Ovary (tissue), 7 donors: ENCODE measurements at regions not wholly inside any gene's neighbourhood (a gene's known extent, or its start where the extent isn't known, plus 50 kb on each side); places are given as distances from the start of the nearest gene placed in this dataset.

Experiments used
- DNase-seq, 5 donors: peaks; one replicate each; pipeline ENCODE4 v3.0.0-alpha.2; 2019 to 2020
- H3K27ac ChIP-seq, 2 donors: fragments of 200-600 bp; one replicate each; pipeline versions ENCODE4 v1.5.1 to v1.8.0; 2019 to 2022
- H3K27me3 ChIP-seq: fragments of 200-600 bp; one replicate; pipeline ENCODE4 v1.8.0; 2022
- H3K36me3 ChIP-seq: fragments of 200-600 bp; sonication (generic); one replicate; pipeline ENCODE4 v1.5.1; 2019
- H3K4me1 ChIP-seq: one replicate; pipeline ENCODE4 v1.8.1; 2013; ENCODE audit warnings: mild to moderate bottlenecking, moderate library complexity; ENCODE audit not compliant: insufficient read depth
- H3K4me3 ChIP-seq: fragments of 200-600 bp; sonication (generic); one replicate; pipeline ENCODE4 v1.5.1; 2017
- H3K9me3 ChIP-seq, 2 donors: fragments of 200-600 bp in 1 of 2; sonication (generic) in 1 of 2; one replicate each; pipeline versions ENCODE4 v1.5.1 to v1.8.1; 2013 to 2019; ENCODE audit warnings: mild to moderate bottlenecking in 1 of 2, moderate library complexity in 1 of 2
- EP300 ChIP-seq: sonication (generic); formaldehyde crosslinking; IDR thresholded peaks from one replicate; pipeline ENCODE4 v1.6.1; 2017; ENCODE audit warnings: antibody characterized with exemption
- POLR2A ChIP-seq: fragments of 450-650 bp; IDR thresholded peaks from one replicate; pipeline ENCODE4 v1.6.1; 2017; ENCODE audit warnings: antibody characterized with exemption, mild to moderate bottlenecking, moderate library complexity
- WGBS, 3 donors: extraction: QIAGEN DNeasy Blood & Tissue Kit in 1 of 3; methylation state at CpG; one replicate each; pipeline versions ENCODE4 v1.1.5 to v1.1.7; 2013 to 2017; 5-methylcytosine and 5-hydroxymethylcytosine counted together
- intact Hi-C, 4 donors: fragments of 100-400 bp; cut with DNase I; formaldehyde crosslinking; loops; one replicate each; pipeline versions ENCODE4 v1.11.0 to v1.15.1; 2022 to 2023
- TF ChIP-seq, protein P1 (sequence below), 3 donors: fragments of 450-650 bp in 2 of 3; fragments of 200-600 bp in 1 of 3; IDR thresholded peaks; one replicate each; pipeline versions ENCODE4 v1.5.1 to v1.8.0; 2016 to 2022; ENCODE audit warnings: antibody characterized with exemption in 3 of 3, mild to moderate bottlenecking in 1 of 3
- donor health status: DM: no; HTN: no; CAD: no; lungs with moderate emphysema.
- donor health status: DM: no; HTN: no; CAD: no.
- donor health status: Bipolar disorder and iron deficiency.
- donor health status: DM: no; HTN: no; CAD: no.
- donor health status: DM: yes; HTN: yes; CAD: no.

DNA sequence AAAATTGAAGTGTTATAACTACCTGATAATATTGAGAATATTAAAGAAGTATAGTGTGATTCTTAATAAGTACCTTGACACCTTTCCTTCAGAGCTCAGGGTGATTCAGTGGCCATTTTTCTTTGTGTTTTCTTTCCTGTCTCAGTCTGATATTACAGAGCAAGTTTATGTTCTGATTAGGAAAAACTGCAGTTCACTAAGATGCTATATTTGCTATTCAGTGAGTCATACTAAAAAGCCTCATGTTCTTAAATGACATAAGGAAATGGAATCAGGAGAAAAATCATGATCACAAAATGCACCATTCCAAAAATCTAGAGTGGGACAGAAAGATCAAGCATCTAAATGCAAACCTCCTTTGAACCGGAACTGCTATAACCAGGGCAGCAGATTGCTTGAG is 390.6 kb upstream of the ATP2B1 start:
- no peak overlapping the region for H3K27ac ChIP-seq
- no peak overlapping the region for H3K4me3 ChIP-seq
- intact Hi-C loops: no loop called here
- TF ChIP-seq, protein P1, sequence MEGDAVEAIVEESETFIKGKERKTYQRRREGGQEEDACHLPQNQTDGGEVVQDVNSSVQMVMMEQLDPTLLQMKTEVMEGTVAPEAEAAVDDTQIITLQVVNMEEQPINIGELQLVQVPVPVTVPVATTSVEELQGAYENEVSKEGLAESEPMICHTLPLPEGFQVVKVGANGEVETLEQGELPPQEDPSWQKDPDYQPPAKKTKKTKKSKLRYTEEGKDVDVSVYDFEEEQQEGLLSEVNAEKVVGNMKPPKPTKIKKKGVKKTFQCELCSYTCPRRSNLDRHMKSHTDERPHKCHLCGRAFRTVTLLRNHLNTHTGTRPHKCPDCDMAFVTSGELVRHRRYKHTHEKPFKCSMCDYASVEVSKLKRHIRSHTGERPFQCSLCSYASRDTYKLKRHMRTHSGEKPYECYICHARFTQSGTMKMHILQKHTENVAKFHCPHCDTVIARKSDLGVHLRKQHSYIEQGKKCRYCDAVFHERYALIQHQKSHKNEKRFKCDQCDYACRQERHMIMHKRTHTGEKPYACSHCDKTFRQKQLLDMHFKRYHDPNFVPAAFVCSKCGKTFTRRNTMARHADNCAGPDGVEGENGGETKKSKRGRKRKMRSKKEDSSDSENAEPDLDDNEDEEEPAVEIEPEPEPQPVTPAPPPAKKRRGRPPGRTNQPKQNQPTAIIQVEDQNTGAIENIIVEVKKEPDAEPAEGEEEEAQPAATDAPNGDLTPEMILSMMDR (IDR thresholded peaks at IDR 0.05): no peak
- no peak for TF ChIP-seq EP300
- TF ChIP-seq POLR2A: no peak
- WGBS, 3 donors: 86 to 100% (median 91%) methylated on average over 1 of the region's 1 CpG
- no peak for DNase-seq
- no peaks in the 10 kb centered on the region for H3K4me1 ChIP-seq
- H3K36me3 ChIP-seq: no peaks in the 10 kb centered on the region
- no peaks in the 10 kb centered on the region for H3K9me3 ChIP-seq
- H3K27me3 ChIP-seq: no peaks in the 10 kb centered on the region

DNA sequence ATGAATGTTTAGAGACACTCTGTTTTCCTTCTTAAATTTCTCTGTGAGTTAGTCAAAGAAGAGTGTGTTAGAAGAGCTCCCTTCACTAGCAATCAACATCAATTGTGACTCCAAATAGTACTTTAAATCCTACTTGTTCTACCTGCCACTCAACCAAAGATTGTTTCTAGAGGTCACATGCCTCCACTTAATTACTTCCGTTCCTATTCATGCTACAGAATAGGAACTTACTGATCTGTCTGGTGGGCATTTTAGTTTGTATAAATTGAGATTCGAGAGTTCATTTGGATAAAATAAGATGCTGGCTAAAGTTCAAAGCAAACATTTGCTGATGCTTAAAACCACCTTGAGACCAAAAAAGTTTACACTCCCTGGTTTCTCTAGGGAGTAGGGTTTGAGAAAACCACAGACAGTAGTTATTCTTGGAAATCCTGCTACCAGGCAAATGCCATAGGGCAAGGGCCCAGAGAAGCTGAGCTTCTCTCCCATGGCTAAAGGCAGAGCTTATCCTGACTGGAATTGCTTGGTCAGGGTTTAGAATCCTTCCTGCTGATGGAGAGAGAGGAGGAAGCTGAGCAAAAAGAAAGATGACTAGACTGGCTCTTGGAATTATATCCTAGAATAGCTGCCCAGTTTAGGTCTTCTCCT is 389.6 kb upstream of the ATP2B1 start:
- intact Hi-C loops: no loop called here
- no peak for DNase-seq

DNA sequence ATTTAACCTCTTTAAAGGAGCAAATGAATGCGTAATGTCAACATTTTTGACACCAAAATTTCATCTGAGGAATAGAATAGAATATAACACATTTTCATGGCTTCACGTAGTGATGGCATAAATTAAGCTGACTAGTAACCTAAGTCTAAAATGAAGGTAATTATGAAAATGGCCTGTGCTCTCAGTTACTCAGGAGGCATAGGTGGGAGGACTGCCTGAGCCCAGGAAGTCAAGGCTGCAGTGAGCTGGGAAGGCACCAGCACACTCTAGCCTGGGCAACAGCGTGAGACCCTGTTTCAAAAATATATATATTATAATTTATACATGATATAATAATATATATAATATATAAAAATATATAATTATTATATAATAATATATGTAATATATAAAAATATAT is 383.2 kb upstream of the ATP2B1 start:
- no peak for DNase-seq
- intact Hi-C loops: no loop called here
- Histone ChIP-seq H3K4me3 (no peak overlapping the region), H3K27me3 (no peaks in the 10 kb centered on the region), H3K36me3 (no peaks in the 10 kb centered on the region), H3K27ac (no peak overlapping the region), H3K9me3 (no peaks in the 10 kb centered on the region), H3K4me1 (no peaks in the 10 kb centered on the region)
- 63 to 100% (median 87%) methylated on average over 3 of the region's 3 CpGs for WGBS, 3 donors
- TF ChIP-seq EP300: no peak
- TF ChIP-seq POLR2A: no peak
- TF ChIP-seq, protein P1 (IDR thresholded peaks at IDR 0.05): no peak

More for the DNA sequence above, 389.6 kb upstream of the ATP2B1 start:
- H3K4me3 ChIP-seq: no peak overlapping the region
- H3K4me1 ChIP-seq: no peaks in the 10 kb centered on the region
- no peak overlapping the region for H3K27ac ChIP-seq
- no peak for TF ChIP-seq POLR2A
- no peak for TF ChIP-seq EP300
- TF ChIP-seq, protein P1 (IDR thresholded peaks at IDR 0.05): no peak
- no peaks in the 10 kb centered on the region for H3K9me3 ChIP-seq
- H3K27me3 ChIP-seq: no peaks in the 10 kb centered on the region
- no peaks in the 10 kb centered on the region for H3K36me3 ChIP-seq
- 32 to 58% (median 51%) methylated on average over 2 of the region's 2 CpGs for WGBS, 3 donors

DNA sequence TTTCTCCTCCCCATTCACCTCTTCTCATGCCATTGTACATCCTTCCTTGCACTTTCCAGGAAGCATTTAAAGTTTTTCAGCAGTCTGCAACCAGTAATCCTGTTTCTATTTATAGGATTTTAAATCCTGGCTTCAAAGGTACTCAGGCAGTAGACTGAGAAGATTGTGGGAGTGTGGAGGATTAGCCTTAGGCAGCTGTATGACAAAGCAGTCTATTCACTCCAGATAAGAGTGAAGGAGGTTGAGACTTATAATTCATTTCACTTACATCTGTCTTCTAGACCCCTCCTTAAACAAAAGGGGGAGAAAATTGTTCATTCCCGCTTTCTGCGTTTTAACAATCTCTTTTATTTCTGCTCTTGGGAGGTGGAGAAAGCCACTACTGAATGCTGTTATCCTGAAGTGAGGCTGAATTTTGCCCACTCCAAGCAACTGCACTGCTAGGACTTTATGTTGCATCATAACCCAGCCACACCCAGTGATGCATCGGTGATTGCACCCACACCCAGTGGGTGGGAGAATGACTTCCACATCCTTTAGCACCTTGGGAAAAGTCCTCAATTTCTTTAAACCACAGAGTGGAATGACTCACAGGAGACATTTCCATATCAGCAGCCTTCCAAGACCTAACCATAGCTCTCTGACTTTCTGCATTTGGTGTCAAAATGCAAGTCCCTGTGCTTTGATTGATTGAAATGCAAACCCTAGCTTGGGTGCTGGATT is 382.5 kb upstream of the ATP2B1 start:
- Histone ChIP-seq H3K36me3 (no peaks in the 10 kb centered on the region), H3K27me3 (no peaks in the 10 kb centered on the region), H3K27ac (no peak overlapping the region), H3K9me3 (no peaks in the 10 kb centered on the region), H3K4me3 (no peak overlapping the region), H3K4me1 (no peaks in the 10 kb centered on the region)
- TF ChIP-seq, protein P1 (IDR thresholded peaks at IDR 0.05): no peak
- TF ChIP-seq EP300: no peak
- TF ChIP-seq POLR2A: no peak
- WGBS, 3 donors: 28 to 34% (median 28%) methylated on average over 3 of the region's 3 CpGs
- intact Hi-C loops: no loop called here
- peak in 2 of 5 donors; percentile 13 to 14 for DNase-seq
